ENCODE measurements at regions not wholly inside any gene's neighbourhood (a gene's known extent, or its start where the extent isn't known, plus 50 kb on each side); places are given as distances from the start of the nearest gene placed in this dataset.

- TF ChIP-seq, protein P1, sequence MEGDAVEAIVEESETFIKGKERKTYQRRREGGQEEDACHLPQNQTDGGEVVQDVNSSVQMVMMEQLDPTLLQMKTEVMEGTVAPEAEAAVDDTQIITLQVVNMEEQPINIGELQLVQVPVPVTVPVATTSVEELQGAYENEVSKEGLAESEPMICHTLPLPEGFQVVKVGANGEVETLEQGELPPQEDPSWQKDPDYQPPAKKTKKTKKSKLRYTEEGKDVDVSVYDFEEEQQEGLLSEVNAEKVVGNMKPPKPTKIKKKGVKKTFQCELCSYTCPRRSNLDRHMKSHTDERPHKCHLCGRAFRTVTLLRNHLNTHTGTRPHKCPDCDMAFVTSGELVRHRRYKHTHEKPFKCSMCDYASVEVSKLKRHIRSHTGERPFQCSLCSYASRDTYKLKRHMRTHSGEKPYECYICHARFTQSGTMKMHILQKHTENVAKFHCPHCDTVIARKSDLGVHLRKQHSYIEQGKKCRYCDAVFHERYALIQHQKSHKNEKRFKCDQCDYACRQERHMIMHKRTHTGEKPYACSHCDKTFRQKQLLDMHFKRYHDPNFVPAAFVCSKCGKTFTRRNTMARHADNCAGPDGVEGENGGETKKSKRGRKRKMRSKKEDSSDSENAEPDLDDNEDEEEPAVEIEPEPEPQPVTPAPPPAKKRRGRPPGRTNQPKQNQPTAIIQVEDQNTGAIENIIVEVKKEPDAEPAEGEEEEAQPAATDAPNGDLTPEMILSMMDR (IDR thresholded peaks at IDR 0.05 in 2 of 3, conservative IDR thresholded peaks at IDR 0.05 in 1 of 3; ENCODE audit: borderline replicate concordance in 1 of 3, insufficient read depth in 1 of 3, low read depth in 2 of 3, low read length in 2 of 3): no peak
- TF ChIP-seq ZBTB33 (IDR thresholded peaks at IDR 0.05; ENCODE audit: extremely low read depth, insufficient replicate concordance, low read length): no peak
- TF ChIP-seq, protein P2, sequence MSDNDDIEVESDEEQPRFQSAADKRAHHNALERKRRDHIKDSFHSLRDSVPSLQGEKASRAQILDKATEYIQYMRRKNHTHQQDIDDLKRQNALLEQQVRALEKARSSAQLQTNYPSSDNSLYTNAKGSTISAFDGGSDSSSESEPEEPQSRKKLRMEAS (IDR thresholded peaks at IDR 0.05): no peak
- no peak for TF ChIP-seq YY1 (IDR thresholded peaks at IDR 0.05; ENCODE audit: extremely low read depth, insufficient replicate concordance, low read depth, low read length)
- no peak for TF ChIP-seq EZH2 (IDR thresholded peaks at IDR 0.05)
- TF ChIP-seq EZH2phosphoT487 (IDR thresholded peaks at IDR 0.05; ENCODE audit: borderline replicate concordance): no peak
- no peak for TF ChIP-seq CEBPB (IDR thresholded peaks at IDR 0.05; ENCODE audit: low read depth)
- no peak for TF ChIP-seq POLR2A (IDR thresholded peaks at IDR 0.05; ENCODE audit: borderline replicate concordance, extremely low read depth, insufficient read depth, insufficient read length)
These were observed 621.6 kb downstream of the BNC2 start for GRCh38 chr9:16248822-16249221.
